ENCODE measurements at regions not wholly inside any gene's neighbourhood (a gene's known extent, or its start where the extent isn't known, plus 50 kb on each side); places are given as distances from the start of the nearest gene placed in this dataset.

DNA sequence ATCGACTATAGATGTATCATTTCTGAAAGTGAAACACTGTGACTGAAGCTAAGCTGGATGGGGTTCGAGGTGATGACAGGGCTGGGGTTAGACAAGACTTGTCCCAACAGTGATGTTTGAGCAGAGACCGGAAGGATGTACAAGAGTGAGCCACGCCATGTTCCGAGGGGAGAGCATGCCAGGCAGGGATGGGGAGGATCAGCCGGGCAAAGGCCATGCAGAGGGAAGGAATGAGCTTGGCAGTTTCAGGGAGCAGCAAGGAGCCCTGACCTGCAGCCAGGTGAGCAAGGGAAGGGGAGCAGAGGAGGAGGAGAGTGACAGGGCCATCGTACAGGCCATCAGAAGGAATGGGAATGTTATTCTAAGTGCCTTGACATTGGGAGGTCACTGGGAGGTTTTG lies 114.9 kb upstream of the GPR26 start:
- TF ChIP-seq REST (IDR thresholded peaks at IDR 0.05) (no peak), CTCF (IDR thresholded peaks at IDR 0.05) (no peak), HEYL (CRISPR knock-in tag; IDR thresholded peaks at IDR 0.05) (no peak), MAX (IDR thresholded peaks at IDR 0.05) (no peak), CEBPB (IDR thresholded peaks at IDR 0.05) (no peak), POLR2A (IDR thresholded peaks at IDR 0.05; ENCODE audit: low read length) (no peak), MAFK (IDR thresholded peaks at IDR 0.05; ENCODE audit: partially characterized antibody) (no peak), HDAC2 (IDR thresholded peaks at IDR 0.05) (no peak), RCOR1 (IDR thresholded peaks at IDR 0.05; ENCODE audit: low read depth, low read length) (no peak), KDM1A (IDR thresholded peaks at IDR 0.05; ENCODE audit: low read depth) (no peak), EP300 (IDR thresholded peaks at IDR 0.05) (no peak), GATA3 (IDR thresholded peaks at IDR 0.05; ENCODE audit: borderline replicate concordance) (no peak), MYC (IDR thresholded peaks at IDR 0.05; ENCODE audit: borderline replicate concordance, low read length) (no peak)
